ENCODE measurements at regions not wholly inside any gene's neighbourhood (a gene's known extent, or its start where the extent isn't known, plus 50 kb on each side); places are given as distances from the start of the nearest gene placed in this dataset.

GRCh38 chr9:121587863-121588262, 63.6 kb upstream of the DAB2IP start:
- TF ChIP-seq CTCF (IDR thresholded peaks at IDR 0.05) = no peak
- no peak for TF ChIP-seq POLR2A (IDR thresholded peaks at IDR 0.05)

All from right lobe of liver (tissue), 4 donors.